ENCODE measurements at regions not wholly inside any gene's neighbourhood (a gene's known extent, or its start where the extent isn't known, plus 50 kb on each side); places are given as distances from the start of the nearest gene placed in this dataset.

DNA sequence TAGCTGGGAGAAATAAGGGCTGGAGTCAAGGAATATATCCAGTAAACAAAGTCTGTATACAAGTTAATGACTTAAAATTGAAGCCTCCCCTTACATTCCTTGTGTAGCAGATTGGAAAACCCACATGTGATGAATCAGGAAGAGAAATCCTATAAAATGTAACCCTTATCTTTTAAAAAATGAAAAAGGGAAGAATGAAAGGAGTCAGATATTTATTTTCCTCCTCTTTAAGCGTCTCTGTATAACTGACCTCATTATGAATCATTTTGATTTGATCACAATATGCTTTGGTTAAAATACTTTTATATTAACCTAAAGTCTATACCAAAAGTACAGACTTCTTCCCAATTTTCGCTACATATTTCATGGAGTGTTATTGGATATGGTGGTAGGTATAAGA is 316.3 kb upstream of the STAC start:
- TF ChIP-seq, protein P1, sequence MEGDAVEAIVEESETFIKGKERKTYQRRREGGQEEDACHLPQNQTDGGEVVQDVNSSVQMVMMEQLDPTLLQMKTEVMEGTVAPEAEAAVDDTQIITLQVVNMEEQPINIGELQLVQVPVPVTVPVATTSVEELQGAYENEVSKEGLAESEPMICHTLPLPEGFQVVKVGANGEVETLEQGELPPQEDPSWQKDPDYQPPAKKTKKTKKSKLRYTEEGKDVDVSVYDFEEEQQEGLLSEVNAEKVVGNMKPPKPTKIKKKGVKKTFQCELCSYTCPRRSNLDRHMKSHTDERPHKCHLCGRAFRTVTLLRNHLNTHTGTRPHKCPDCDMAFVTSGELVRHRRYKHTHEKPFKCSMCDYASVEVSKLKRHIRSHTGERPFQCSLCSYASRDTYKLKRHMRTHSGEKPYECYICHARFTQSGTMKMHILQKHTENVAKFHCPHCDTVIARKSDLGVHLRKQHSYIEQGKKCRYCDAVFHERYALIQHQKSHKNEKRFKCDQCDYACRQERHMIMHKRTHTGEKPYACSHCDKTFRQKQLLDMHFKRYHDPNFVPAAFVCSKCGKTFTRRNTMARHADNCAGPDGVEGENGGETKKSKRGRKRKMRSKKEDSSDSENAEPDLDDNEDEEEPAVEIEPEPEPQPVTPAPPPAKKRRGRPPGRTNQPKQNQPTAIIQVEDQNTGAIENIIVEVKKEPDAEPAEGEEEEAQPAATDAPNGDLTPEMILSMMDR (IDR thresholded peaks at IDR 0.05), result no peak
- no peak for TF ChIP-seq POLR2A (IDR thresholded peaks at IDR 0.05)
